GM19452 (cell line): ENCODE measurements at regions not wholly inside any gene's neighbourhood (a gene's known extent, or its start where the extent isn't known, plus 50 kb on each side); places are given as distances from the start of the nearest gene placed in this dataset.

Experiments used
- ATAC-seq: cut with Tn5 transposase; IDR thresholded peaks from one replicate; pipeline ENCODE4 v1.9.1; 2021; ENCODE audit not compliant: unreplicated experiment

DNA sequence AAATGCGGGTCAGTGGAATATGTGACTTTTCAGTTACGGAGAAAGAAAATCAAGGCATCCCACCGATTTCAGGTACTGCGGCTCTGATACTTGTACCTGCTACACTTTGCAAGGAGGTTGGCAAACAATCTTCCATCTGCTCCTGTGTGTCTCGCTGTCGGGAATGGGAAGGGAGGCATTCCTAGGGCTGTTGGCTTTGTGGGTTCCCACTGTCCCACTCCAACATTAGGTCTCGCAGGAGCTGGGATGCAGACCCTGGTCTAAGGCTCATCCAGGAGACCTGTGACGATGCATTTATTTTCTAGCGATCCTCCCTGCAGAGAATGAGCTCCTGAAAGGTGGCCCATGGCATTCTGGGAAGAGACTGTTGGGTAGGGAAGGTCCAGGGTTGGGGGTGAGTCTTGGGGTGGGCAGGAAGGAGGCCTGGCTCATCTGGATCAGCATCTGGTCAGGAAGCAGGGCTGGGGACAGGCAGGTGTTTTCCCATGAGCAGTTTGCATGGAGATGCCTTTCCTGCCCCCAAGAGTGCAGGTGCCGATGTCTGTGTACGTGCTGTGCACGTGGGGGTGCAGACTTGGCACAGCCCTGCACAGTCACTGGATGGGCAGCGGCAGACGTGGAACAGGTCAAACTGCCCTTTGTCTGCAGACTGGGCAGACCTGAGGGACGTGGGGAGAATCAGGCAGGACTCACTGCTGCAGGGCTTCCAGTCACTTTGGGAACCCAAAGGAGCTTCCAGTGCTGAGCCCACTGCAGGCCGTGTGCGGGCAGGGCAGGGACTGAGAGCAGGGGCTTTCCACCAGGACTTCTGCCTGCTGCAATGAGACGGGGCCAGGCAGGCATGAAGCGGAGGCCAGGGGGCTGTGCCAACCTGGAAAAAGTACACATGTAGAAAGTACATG lies 152.4 kb downstream of the TEX29 start:
- no peak for ATAC-seq

DNA sequence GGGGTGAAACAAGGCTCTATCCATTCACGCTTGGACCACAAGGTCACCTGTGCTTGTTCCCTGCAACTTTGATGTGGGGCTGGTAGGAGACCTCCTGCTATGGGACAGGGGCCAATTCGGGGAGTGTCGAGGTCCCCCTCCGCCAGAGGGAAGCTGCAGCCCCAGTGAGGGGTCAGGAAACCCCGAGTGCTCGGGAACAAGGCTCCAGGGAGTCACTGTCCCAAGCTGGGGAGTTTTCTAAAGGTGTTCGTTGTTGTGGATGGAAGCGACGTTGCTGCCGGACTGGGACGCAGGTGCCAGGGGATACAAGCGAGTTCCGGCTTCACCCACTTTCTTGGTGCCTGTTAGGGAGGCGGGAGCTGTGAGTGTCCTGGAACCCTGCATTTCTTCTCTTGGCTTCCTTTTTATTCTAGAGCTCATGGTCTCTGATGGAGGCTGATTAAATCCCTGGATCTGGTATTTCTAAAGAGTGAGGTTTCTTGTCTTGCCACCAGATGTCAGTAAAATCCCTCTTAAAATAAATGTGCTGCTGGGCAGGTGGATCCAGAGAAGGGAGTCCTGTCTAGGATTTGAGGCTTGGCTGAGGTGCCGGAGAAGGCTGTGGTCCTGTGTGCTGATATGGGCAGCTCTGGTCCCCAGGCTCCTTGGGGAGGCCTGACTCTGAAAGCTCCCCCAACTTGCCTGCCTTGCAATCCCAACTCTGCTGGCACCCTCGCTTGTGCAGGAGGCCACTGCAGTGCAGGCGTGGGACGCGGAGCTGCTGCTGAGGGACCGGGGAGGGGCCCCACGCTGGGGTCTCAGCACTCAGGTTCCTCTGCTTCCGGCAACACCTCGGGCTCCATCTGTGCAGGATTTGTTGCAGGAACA lies 153.9 kb downstream of the TEX29 start:
- ATAC-seq: no peak

DNA sequence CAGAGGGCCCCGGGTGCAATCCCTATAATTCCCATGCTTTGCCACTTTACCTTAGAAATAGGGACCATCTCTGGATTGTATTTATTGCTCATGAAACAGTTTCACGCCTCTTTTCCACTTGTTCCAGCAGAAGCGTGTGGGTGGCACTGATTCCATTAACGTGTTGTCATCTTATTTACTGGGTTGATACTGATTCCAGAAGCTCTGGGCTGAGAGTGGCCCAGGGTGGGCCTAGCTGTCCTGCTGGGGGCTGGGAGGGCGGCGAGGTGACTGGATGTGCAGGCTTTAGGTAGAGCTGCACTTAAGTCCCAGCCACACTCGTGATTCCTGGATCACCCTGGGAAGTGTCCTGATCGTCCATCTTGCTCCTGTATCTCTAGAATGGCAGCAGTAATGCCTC lies 155.0 kb downstream of the TEX29 start:
- ATAC-seq: no peak

DNA sequence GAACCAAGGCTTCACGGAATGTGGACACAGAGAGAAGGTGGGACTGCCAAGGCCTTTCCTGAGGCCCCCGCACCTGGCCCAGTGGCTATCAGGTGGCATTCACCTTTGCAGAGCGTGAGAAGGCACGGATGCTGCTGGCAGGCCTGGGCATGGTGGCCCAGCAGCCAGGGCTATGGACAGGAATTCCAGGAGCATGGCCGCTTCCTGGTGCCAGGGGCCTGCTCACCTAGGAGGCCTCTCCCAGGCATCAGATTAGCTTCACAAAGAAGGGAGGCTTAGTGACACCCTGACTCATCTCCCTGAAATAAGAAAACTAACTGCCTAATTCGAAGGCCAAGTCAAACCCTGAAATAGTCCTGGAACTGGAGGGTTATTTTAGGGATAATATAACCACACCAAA lies 155.8 kb downstream of the TEX29 start:
- no peak for ATAC-seq

DNA sequence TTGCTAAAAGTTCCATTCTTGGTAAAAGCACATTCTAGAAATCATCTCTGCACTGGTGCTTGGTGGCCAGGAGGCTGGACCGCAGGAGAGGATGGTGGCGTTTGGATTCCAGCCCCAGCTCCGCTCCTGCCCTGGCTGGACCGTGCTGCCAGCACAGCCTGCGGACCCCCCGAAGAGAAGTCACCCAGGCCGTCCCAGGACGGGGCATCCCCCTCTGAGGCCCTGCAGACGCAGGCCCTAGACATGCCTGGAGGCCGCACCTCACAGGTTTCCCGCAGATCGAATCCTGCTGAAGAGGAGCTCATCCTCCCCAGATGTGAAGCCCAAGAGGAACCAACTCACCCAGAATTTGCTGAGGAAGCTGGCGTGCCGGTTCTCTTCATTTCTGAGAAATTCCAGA lies 159.0 kb downstream of the TEX29 start:
- no peak for ATAC-seq

DNA sequence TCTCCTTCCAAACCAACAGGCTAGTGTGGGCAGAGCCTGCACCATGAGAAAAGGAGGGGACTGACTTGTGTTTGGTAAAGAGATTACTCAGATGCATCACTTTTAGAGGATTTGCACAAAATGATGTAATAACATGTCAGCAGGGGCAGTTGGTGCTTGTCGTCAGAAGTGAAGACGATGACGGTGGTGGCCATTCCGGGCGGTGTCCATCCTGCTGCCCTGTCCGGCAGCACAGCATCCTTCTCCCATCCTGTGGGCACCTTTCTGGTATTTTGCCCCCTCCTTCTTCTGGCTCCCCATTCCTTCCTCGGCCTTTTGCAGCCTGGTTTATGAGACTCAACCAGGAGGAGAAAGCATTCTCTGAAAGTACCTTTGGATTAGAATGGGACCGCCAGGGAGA lies 160.1 kb downstream of the TEX29 start:
- no peak for ATAC-seq

DNA sequence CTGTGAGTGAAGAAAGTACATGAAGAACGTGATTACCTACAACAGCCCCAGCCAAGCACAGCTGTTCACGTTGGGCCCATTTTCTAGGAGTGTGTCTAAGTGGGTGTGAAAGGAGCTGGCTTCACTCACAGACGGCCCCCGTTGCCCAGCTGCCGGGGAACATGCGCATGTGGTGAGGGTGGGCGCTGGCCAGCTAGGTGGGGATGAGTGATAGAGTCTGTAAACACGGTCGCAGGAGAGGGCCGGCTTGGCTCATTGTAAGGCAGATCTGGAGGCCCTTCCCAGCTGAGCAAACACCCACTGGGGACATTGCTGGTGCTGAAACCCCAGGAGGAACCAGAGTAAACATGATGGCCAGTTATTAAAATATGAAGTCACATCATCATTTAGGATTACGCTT lies 160.5 kb downstream of the TEX29 start:
- no peak for ATAC-seq

DNA sequence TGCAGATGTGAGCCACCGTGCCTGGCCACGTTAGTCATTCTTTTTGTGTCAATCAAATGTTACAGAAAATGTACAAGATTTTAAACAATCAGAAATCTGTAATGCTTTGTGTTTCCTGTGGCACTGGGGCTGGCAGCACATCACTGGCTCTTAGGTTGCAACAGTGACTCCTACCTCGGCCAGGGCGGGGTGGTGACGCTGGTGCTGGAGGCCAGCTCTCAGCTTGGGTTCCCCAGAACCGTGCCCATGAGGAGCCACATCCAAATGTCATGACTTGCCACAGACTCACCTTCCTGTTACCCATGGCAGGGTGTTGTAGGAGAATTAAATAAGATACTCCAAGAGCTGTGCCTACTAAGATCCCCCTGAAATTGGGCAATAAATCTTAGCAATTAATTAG lies 161.7 kb downstream of the TEX29 start:
- ATAC-seq: no peak

DNA sequence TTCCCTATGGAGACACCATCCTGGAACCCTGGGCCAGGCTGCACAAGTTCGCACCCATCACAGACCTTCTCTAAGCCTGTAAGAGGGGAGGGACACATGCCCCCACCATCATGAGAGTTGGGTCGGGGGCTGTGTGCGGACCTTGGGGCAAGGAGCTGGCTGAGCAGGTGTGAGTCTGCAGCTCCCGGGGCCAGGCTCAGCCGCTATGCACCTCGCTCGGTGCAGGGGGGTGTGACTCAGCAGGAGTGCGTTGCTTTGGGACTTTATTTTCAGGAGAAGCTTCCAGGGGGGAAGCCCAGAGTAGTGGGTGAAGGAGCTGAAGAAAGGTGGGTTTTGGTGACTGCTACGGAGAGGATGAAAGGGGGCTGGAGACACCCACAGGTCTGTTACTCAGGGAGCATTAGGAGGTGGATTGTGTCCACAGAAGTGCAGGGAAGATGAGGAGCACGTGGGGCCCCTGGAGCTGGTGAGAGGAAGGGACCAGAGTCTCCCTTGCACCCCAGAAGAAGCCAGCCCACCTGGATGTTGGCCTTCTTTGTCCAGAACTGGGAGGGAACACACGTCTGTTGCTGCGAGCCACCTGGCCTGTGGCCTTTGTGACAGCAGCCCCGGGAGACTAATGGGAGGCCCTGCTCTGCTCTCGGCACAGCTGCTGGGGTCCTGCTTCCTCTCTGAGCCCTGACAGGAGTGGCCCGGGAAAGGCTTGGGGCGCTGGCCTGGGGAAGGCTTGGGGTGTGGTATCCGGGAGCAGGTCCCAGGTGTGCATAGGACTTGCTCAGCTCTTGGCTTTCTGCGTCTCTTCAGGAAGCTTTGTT lies 162.6 kb downstream of the TEX29 start:
- ATAC-seq: no peak

DNA sequence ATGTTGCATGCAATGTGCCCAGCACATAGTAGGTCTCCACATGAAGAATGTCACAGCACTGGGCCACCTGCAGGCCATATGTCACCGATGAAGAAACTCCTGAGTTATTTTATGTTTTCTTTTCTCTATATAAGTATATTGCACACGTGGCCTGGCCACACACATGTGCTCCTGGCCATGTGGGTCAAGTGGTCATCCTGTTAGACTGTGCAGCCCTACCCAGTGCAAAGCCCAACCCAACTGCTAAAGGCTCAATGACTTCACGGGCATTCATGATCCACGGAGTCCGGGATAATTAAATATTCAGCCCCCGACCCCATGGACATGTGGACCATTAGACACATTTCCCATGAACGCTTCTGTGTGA lies 163.2 kb downstream of the TEX29 start:
- ATAC-seq: no peak

DNA sequence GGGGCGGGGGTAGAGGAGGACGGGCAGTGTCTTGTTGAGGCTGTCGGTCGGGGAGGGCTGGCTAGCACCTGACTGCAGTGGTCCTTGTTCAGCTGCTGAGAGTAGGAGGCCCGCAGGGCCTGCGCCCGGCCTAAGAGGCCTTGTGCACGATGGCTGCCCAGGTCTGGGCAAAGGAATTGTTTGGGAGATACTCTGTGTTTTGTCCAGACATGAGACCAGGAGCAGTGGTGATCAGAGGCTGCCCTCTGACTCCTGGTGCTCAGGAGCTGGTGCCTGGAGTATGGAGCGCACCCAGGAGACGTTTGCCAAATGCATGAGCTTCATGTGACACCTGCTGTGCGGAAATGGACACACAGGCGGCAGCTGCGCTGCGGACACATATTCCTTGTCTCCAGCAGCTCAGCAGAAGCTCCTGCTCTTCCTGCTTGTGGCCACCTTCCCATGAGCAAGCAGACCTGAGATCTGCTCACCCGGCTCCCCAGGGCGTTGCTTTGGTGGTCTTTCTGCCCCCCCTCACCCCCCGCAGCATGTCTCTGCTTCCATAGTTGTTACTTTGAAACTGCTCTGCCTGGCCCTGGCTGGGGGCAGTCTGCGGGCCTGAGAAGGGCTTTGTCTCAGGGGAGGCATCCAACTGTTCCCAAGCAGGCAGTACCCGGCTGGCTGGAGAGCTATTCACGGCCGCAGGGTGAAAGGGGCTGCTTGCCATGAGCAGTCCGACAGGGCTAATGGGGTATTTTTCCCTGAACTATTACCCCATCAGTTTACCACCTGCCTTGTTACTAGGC lies 163.9 kb downstream of the TEX29 start:
- no peak for ATAC-seq

DNA sequence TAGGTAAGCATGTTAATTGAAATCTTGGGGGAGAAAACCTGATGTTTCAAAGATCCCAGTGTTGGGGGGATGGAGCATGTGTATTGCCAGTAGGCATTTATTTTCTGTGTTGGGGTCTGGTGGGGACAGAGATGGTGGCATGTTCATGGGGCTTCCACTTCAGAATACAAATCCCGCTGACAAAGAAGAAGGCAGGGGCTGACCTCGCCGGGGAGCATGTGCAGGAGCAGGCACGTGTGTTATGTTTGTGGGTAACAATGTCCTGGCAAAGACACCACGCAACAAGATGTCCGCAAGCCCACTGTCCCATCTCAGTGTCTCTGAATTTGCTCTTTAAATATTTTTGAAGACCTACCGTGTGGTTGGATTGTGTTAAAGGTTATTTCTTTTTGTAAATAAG lies 164.5 kb downstream of the TEX29 start:
- ATAC-seq: no peak

DNA sequence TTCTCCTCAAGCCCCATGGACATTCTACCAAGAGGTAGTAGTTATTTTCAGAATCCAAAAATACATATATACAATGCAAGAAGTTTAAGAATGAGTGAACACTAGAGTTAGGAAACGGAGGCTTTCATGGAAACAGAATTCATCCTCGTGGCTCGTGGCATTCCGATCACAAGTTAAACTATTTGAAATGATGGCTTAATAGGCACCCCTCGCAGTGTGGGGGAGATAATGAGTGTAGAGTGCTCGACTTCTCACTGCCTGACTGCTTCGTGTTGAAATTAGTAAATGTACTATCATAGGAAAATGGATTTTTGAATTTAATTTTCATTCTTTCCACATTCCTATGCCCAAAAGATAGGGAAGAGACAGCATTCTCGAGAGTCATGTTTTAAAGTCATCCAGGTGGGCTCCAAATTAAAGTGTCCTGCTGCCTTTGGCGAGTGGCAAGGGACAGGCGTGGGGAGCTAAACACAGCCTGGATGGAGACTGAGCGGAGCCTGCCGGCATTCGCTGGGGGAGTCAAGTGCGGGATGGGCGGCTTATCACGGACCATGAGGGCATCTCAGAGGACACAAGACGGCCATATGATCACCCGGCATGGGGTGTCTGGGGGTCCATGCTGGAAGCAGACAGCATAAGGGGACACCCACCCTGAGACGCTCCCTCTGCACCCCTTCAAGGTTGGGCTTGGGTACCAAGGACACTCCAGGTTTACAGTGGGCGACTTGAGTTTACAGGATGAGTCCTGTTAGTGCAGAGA lies 165.2 kb downstream of the TEX29 start:
- no peak for ATAC-seq

DNA sequence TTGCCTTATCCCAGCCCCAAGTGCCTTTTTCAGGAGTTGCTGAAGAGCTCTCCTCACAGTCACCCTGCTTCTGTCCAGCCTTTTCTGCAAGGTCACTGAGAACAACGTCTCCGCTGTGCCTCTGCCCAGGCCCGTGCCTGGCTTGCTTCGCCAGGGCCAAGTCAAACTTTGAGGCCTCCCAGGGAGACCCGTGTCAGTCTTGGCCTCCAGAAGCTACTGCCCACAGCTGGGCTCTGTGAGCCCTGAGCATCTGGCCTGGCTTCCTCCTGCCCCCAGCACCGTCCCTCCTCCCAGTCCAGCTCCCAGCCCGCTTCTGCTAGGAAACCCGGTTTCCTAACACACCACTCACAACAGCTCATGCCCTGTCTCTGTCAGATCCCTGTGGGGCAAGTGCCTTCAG lies 165.9 kb downstream of the TEX29 start:
- no peak for ATAC-seq

DNA sequence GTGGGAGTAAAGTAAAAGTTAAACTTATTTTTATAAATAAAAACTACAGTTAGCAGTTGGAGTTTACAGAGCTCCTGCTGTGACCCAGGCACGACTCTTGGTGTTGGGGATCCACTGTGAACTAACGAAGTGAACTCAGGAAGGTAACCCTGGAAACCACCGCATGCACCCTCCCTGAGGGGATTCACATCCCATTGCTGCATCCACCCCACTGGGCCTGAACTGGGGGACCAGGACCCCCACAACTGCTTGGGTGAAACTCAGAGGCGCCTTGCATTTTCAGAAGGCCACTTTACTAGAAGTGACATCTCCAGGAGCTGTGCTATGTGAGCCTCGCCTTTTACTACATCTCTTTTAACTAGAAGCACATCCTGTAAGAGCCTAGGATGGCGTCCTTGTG lies 166.4 kb downstream of the TEX29 start:
- no peak for ATAC-seq

DNA sequence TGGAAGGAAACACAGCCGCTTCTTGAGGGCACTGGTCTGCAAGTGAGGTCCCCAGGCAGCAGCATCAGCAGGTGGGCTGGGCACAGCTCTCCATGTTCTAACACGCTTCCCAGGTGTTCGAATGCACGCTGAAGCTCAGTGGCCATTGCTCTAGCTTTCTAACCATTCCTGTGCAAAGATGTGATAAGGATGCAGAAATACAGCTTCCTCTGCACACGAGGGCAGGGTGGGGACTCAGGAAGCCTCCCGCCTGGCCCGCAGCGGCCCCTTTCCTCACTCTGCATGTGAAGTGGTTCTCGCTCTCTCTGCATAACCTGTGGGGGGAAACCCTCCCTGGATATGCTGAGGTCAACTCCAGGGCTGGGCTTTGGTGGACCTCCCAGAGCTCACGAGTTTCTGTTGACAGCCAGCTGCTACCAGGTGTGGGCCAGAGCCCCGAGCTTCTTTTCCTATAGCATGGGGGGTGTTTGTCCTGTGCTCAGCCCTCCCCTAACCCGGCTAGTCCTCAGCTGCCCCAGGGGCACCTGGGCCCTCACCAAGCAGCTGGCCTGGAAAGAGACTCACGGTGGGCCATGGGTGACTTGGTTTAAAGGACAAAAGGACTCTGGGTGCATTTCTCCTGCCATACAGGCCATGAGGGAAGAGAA lies 168.2 kb downstream of the TEX29 start:
- no peak for ATAC-seq

DNA sequence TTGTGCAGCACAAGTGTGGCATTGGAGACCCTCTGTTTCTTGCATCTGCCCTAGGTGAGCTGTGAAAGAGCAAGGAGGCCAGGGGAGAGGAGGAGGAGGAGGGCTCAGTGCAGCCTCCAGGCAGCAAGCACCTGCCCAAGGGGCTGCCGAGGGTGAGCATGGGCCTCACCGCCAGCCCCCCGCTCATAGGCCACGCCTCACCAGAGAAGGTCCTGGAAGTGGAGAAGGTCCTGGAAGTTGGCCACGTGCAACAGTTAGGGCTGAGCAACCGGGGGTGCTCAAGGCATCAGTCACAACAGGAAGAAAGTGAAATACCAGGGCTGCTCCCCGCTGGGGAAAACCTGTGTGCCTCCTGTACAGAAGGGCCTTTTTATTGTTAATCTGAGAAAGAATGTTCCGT lies 168.9 kb downstream of the TEX29 start:
- no peak for ATAC-seq

DNA sequence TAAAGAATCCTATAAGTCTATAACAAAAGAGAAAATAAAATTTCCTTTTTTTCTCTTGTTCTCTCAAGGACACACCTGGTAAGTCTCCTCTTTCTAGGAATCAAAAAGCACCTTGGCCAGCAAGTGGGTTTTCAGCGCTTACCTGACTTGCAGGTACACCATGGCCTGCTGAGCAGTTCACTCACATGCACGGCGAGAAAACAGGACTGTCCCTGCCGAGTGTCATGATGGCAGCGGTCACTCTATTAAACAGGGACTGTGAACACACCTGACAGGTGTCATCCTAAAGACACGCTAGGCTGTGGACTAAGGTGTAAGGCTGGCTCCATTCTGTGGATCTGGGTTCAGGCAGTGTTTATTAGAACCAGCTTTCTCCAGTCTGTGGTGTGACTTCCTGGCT lies 170.2 kb downstream of the TEX29 start:
- ATAC-seq: no peak

DNA sequence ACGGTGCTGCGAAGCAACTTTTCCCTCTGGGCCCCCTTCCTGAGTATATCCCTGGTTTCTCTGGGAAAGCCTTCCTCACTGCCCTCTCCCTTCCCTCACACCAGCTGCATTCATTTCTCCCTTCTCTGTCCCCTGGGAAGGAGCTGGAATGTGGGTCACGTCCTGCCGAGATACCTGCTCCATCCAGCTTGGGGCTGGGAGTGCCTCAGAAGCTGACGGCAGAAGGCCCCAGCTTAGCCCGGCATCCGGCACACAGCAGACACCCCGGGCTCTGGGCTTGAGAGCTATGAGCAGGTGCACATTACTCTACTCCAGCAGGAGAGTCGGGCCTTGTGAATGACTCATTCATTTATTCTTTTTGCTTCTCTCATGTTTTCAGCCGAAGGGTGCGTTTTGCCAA lies 170.6 kb downstream of the TEX29 start:
- ATAC-seq: no peak
